ENCODE measurements at regions not wholly inside any gene's neighbourhood (a gene's known extent, or its start where the extent isn't known, plus 50 kb on each side); places are given as distances from the start of the nearest gene placed in this dataset.
A peak's percentile ranks its signal among the peaks of the same experiment; 100 is the strongest.

DNA sequence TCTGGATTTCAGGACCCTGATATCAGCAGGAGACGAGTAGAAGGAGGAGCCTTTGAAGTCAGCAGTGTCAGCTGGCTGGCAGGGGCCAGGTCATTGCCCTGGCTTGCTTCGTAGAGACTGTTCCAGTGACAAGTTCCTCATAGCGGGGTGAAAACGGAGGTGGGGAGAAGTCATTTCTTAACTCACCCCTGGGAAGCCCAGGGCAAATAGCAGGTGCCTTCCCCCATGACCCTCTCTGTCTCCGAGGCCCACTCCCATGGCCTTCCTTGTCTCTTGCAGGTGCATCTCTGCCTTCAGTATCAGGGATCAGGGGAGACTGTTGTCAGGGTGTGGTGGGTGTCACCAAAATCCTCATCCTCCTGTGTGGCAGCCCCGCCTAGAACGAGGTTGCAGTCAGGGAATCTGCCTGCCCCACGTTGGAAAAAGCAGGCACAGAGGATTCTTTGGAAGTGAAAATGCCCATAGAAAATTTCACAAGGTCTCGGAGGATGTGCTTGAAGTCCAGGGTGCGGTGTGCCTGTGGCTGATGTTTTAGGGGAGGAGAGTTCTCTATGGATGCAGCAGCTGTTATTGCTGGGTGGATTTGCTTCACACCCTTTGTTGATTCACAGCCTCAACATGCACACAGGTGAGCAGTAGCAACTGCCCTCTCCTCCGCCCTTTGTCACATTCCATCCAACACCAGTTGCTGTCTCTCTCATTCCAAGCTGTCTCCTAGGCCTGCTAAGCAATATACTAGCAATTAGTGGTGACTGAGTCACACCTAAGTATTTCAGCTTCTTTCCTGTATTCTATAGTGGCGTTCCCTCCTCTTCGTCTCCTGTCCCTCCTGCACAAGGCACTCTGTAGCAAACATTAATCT, 142.6 kb upstream of the FHL2 start:
- TF ChIP-seq ATF3 (IDR thresholded peaks at IDR 0.05) (no peak), ZBTB33 (IDR thresholded peaks at IDR 0.05) (no peak), JUND (IDR thresholded peaks at IDR 0.05) (no peak), GABPA (IDR thresholded peaks at IDR 0.05 in 1 of 2, conservative IDR thresholded peaks at IDR 0.05 in 1 of 2) (no peak), TAF1 (conservative IDR thresholded peaks at IDR 0.05) (no peak), REST (IDR thresholded peaks at IDR 0.05) (no peak), YY1 (IDR thresholded peaks at IDR 0.05) (no peak)
- Histone ChIP-seq H3K4me3 (ENCODE audit: low read depth in 1 of 3, low read length in 3 of 3) (no peak overlapping the region), H3K36me3 (ENCODE audit: control insufficient read depth in 4 of 4, insufficient read depth in 3 of 4, low read depth in 1 of 4, low read length in 3 of 4) (no peaks in the 10 kb centered on the region), H3K9ac (ENCODE audit: low read depth in 1 of 2, low read length in 2 of 2) (no peak overlapping the region), H3K27ac (ENCODE audit: low read depth in 1 of 2, low read length in 2 of 2) (no peak overlapping the region), H3K27me3 (ENCODE audit: control insufficient read depth in 4 of 4, insufficient read depth in 4 of 4, low read length in 3 of 4) (no peaks in the 10 kb centered on the region), H3K9me3 (ENCODE audit: control insufficient read depth in 4 of 4, low read length in 3 of 4) (no peaks in the 10 kb centered on the region), H3K4me1 (ENCODE audit: control insufficient read depth in 4 of 4, insufficient read depth in 4 of 4, low read length in 3 of 4) (peaks cover 0 to 2% (median 0%) of the 10 kb centered on the region in 4 donors)
- peak; percentile 23 for DNase-seq (ENCODE audit: low spot score)
- WGBS = 67% methylated on average over 13 of the region's 13 CpGs

DNA sequence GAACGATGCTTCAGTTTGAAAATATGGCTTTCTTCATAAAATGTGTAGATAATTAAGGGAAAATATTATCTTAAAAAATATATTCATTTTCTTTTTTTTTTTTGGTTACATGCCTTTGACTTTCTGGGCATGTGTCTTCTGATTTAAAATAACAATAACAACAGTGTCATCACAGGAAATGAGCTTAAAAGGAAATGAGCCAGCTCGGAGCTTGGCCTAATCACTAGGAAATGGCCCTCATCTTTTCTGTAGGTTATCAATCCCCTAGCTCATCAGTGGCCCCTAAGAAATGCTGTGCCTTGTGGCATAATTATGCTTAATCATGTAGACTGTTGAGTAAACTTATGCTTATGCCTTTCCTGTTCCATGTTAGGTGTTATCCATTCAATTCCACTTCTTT, 141.8 kb upstream of the FHL2 start:
- Histone ChIP-seq H3K27ac (ENCODE audit: low read depth in 1 of 2, low read length in 2 of 2) (no peak overlapping the region), H3K4me3 (ENCODE audit: low read depth in 1 of 3, low read length in 3 of 3) (no peak overlapping the region), H3K4me1 (ENCODE audit: control insufficient read depth in 4 of 4, insufficient read depth in 4 of 4, low read length in 3 of 4) (peaks cover 0 to 2% (median 0%) of the 10 kb centered on the region in 4 donors), H3K9me3 (ENCODE audit: control insufficient read depth in 4 of 4, low read length in 3 of 4) (no peaks in the 10 kb centered on the region), H3K9ac (ENCODE audit: low read depth in 1 of 2, low read length in 2 of 2) (no peak overlapping the region), H3K27me3 (ENCODE audit: control insufficient read depth in 4 of 4, insufficient read depth in 4 of 4, low read length in 3 of 4) (no peaks in the 10 kb centered on the region), H3K36me3 (ENCODE audit: control insufficient read depth in 4 of 4, insufficient read depth in 3 of 4, low read depth in 1 of 4, low read length in 3 of 4) (no peaks in the 10 kb centered on the region)
- peak; percentile 2 for DNase-seq (ENCODE audit: low spot score)
- TF ChIP-seq RAD21 (IDR thresholded peaks at IDR 0.05) (no peak), ZBTB33 (IDR thresholded peaks at IDR 0.05) (no peak), GABPA (IDR thresholded peaks at IDR 0.05 in 1 of 2, conservative IDR thresholded peaks at IDR 0.05 in 1 of 2) (no peak), TAF1 (conservative IDR thresholded peaks at IDR 0.05) (no peak), REST (IDR thresholded peaks at IDR 0.05) (no peak), SP1 (IDR thresholded peaks at IDR 0.05) (no peak), EGR1 (IDR thresholded peaks at IDR 0.05; ENCODE audit: low read depth in 2 of 2) (no peak), HNF4A (conservative IDR thresholded peaks at IDR 0.05) (no peak), RXRA (IDR thresholded peaks at IDR 0.05) (no peak), JUND (IDR thresholded peaks at IDR 0.05) (no peak), NR2F2 (IDR thresholded peaks at IDR 0.05) (no peak)
- TF ChIP-seq, protein P1, sequence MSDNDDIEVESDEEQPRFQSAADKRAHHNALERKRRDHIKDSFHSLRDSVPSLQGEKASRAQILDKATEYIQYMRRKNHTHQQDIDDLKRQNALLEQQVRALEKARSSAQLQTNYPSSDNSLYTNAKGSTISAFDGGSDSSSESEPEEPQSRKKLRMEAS (IDR thresholded peaks at IDR 0.05) = no peak
- WGBS = 50% methylated on average over 2 of the region's 2 CpGs

Measured in liver (tissue), 7 donors.